ENCODE measurements at regions not wholly inside any gene's neighbourhood (a gene's known extent, or its start where the extent isn't known, plus 50 kb on each side); places are given as distances from the start of the nearest gene placed in this dataset.

GRCh38 chr7:41146429-41146828 lies 556.5 kb downstream of the INHBA start:
- Histone ChIP-seq H3K27ac (no peak overlapping the region), H3K27me3 (no peaks in the 10 kb centered on the region), H3K4me1 (no peaks in the 10 kb centered on the region), H3K36me3 (no peaks in the 10 kb centered on the region), H3K4me3 (no peak overlapping the region), H3K9me3 (no peaks in the 10 kb centered on the region)
- intact Hi-C loops (cut with DNase I; ENCODE audit: low total_unique reads) = no loop called here
- no peak for TF ChIP-seq POLR2A (IDR thresholded peaks at IDR 0.05)
- TF ChIP-seq, protein P1, sequence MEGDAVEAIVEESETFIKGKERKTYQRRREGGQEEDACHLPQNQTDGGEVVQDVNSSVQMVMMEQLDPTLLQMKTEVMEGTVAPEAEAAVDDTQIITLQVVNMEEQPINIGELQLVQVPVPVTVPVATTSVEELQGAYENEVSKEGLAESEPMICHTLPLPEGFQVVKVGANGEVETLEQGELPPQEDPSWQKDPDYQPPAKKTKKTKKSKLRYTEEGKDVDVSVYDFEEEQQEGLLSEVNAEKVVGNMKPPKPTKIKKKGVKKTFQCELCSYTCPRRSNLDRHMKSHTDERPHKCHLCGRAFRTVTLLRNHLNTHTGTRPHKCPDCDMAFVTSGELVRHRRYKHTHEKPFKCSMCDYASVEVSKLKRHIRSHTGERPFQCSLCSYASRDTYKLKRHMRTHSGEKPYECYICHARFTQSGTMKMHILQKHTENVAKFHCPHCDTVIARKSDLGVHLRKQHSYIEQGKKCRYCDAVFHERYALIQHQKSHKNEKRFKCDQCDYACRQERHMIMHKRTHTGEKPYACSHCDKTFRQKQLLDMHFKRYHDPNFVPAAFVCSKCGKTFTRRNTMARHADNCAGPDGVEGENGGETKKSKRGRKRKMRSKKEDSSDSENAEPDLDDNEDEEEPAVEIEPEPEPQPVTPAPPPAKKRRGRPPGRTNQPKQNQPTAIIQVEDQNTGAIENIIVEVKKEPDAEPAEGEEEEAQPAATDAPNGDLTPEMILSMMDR (IDR thresholded peaks at IDR 0.05) = no peak
- no peak for TF ChIP-seq POLR2AphosphoS5 (IDR thresholded peaks at IDR 0.05)
- no peak for DNase-seq (ENCODE audit: low spot score in 2 of 2)

DNA sequence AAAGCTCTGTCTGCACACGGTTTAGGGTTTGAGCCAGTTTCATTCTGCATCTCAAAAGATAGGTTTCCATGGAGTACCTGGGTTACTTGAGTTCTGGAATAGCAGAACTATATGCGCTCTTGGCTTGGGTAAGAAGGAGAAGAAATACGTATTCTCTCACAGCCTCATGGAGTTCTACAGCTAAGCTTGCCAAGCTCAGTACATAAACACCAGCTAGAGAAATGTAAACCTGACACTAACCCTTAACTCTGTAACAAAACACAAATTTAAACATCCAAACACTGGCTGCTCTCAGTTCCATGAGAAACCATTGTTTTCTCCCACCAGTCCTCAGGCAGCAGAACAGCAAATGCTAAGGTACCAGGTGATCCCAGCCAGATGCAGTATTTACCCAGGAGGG lies 557.2 kb downstream of the INHBA start:
- Histone ChIP-seq H3K4me1 (no peaks in the 10 kb centered on the region), H3K4me3 (no peak overlapping the region), H3K9me3 (no peaks in the 10 kb centered on the region), H3K27me3 (no peaks in the 10 kb centered on the region), H3K27ac (no peak overlapping the region), H3K36me3 (no peaks in the 10 kb centered on the region)
- intact Hi-C loops (cut with DNase I; ENCODE audit: low total_unique reads) = no loop called here
- TF ChIP-seq POLR2AphosphoS5 (IDR thresholded peaks at IDR 0.05) (no peak), POLR2A (IDR thresholded peaks at IDR 0.05) (no peak)
- TF ChIP-seq, protein P1 (IDR thresholded peaks at IDR 0.05) = no peak
- no peak for DNase-seq (ENCODE audit: low spot score in 2 of 2)

- Histone ChIP-seq H3K4me1 (no peaks in the 10 kb centered on the region), H3K27ac (no peak overlapping the region), H3K36me3 (no peaks in the 10 kb centered on the region), H3K27me3 (no peaks in the 10 kb centered on the region), H3K9me3 (no peaks in the 10 kb centered on the region), H3K4me3 (no peak overlapping the region)
- no peak for DNase-seq (ENCODE audit: low spot score in 2 of 2)
- intact Hi-C loops (cut with DNase I; ENCODE audit: low total_unique reads) = no loop called here
- no peak for TF ChIP-seq POLR2A (IDR thresholded peaks at IDR 0.05)
- TF ChIP-seq, protein P1 (IDR thresholded peaks at IDR 0.05) = no peak
These were observed 559.9 kb downstream of the INHBA start for GRCh38 chr7:41142904-41143473.

GRCh38 chr7:41139789-41140188 lies 563.1 kb downstream of the INHBA start:
- no peak for DNase-seq (ENCODE audit: low spot score in 2 of 2)
- Histone ChIP-seq H3K4me1 (no peaks in the 10 kb centered on the region), H3K27ac (no peak overlapping the region), H3K9me3 (no peaks in the 10 kb centered on the region), H3K27me3 (no peaks in the 10 kb centered on the region), H3K4me3 (no peak overlapping the region), H3K36me3 (no peaks in the 10 kb centered on the region)
- intact Hi-C loops (cut with DNase I; ENCODE audit: low total_unique reads) = no loop called here
- TF ChIP-seq POLR2A (IDR thresholded peaks at IDR 0.05) (no peak), POLR2AphosphoS5 (IDR thresholded peaks at IDR 0.05) (no peak)
- TF ChIP-seq, protein P1 (IDR thresholded peaks at IDR 0.05) = no peak

DNA sequence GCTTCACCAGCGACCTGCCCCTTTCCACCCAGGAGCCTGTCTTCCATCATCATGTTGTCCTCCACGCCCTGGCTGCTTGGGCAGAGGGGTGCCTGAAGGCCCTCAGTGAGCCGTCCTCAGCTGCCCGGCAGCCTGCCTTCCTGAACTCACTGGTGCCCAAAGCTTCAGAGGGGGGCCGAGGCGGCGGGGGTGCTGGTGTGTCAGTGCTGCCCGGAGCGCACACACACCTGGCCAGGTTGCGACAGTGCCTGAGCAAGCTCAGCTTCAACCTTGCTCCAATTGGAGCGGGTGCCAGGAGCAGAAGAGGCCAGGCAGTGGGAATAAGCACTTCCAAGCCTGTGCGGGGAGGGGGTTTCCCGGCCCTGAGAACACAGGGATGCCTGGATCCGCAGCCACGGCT lies 566.3 kb downstream of the INHBA start:
- H3K27me3 ChIP-seq = no peaks in the 10 kb centered on the region
- H3K9me3 ChIP-seq = no peaks in the 10 kb centered on the region
- no peak overlapping the region for H3K27ac ChIP-seq
- intact Hi-C loops (cut with DNase I; ENCODE audit: low total_unique reads) = no loop called here
- no peaks in the 10 kb centered on the region for H3K4me1 ChIP-seq
- no peak for DNase-seq (ENCODE audit: low spot score in 2 of 2)
- TF ChIP-seq POLR2AphosphoS5 (IDR thresholded peaks at IDR 0.05) = no peak
- TF ChIP-seq POLR2A (IDR thresholded peaks at IDR 0.05) = no peak
- TF ChIP-seq, protein P1 (IDR thresholded peaks at IDR 0.05) = no peak
- no peaks in the 10 kb centered on the region for H3K36me3 ChIP-seq
- no peak overlapping the region for H3K4me3 ChIP-seq

Measured in breast epithelium (tissue), 4 donors.